HCT116 (cell line): ENCODE measurements at regions not wholly inside any gene's neighbourhood (a gene's known extent, or its start where the extent isn't known, plus 50 kb on each side); places are given as distances from the start of the nearest gene placed in this dataset.

ENCODE experiments used
- ATF3 ChIP-seq: IDR thresholded peaks from 2 replicates; pipeline ENCODE4 v1.6.1; 2012
- CBX3 ChIP-seq: IDR thresholded peaks from 2 replicates; pipeline ENCODE4 v1.6.1; 2012; ENCODE audit warnings: low read depth
- CTCF ChIP-seq, 3 experiments: fragments of 200-600 bp in 1 of 3; sonication (generic) in 1 of 3; IDR thresholded peaks in 2 of 3; conservative IDR thresholded peaks in 1 of 3; 2 replicates each; pipeline ENCODE4 v1.5.1; 2012 to 2017; ENCODE audit warnings: low read depth in 2 of 3, low read length in 2 of 3, antibody characterized with exemption in 1 of 3, borderline replicate concordance in 1 of 3, control low read depth in 1 of 3, mild to moderate bottlenecking in 1 of 3, mixed read lengths in 1 of 3, mixed run types in 1 of 3, moderate library complexity in 1 of 3; ENCODE audit not compliant: insufficient read depth in 1 of 3
- EGR1 ChIP-seq: IDR thresholded peaks from 2 replicates; pipeline ENCODE4 v1.6.1; 2012; ENCODE audit warnings: low read depth
- EZH2 ChIP-seq: fragments of 200-600 bp; sonication (generic); IDR thresholded peaks from 2 replicates; pipeline ENCODE4 v1.6.1; 2017; ENCODE audit warnings: antibody characterized with exemption, mixed run types
- EZH2phosphoT487 ChIP-seq: fragments of 200-600 bp; IDR thresholded peaks from 2 replicates; pipeline ENCODE4 v1.6.1; 2018; ENCODE audit warnings: antibody characterized with exemption, borderline replicate concordance
- MAX ChIP-seq: IDR thresholded peaks from 2 replicates; pipeline ENCODE4 v1.6.1; 2012
- POLR2A ChIP-seq: IDR thresholded peaks from 2 replicates; pipeline ENCODE4 v1.7.0; 2011; ENCODE audit warnings: borderline replicate concordance; ENCODE audit not compliant: insufficient read depth, insufficient read length; ENCODE audit errors: extremely low read depth
- REST ChIP-seq: IDR thresholded peaks from 2 replicates; pipeline ENCODE4 v1.6.1; 2012; ENCODE audit warnings: low read depth
- SIN3A ChIP-seq: IDR thresholded peaks from 2 replicates; pipeline ENCODE4 v1.6.1; 2012; ENCODE audit warnings: low read depth
- SP1 ChIP-seq: IDR thresholded peaks from 2 replicates; pipeline ENCODE4 v1.6.1; 2012; ENCODE audit warnings: low read depth
- ZNF274 ChIP-seq: fragments of 200-500 bp; sonication (Bioruptor generic); IDR thresholded peaks from 2 replicates; pipeline ENCODE4 v1.6.1; 2014; ENCODE audit warnings: mild to moderate bottlenecking, low read depth, low read length, inconsistent platforms

- TF ChIP-seq EGR1: no peak
- TF ChIP-seq CBX3: no peak
- no peak for TF ChIP-seq MAX
- TF ChIP-seq ZNF274: no peak
- TF ChIP-seq ATF3: no peak
- TF ChIP-seq EZH2: no peak
- TF ChIP-seq POLR2A: no peak
- no peak for TF ChIP-seq CTCF (IDR thresholded peaks at IDR 0.05 in 2 of 3, conservative IDR thresholded peaks at IDR 0.05 in 1 of 3; ENCODE audit: borderline replicate concordance in 1 of 3, insufficient read depth in 1 of 3, low read depth in 2 of 3, low read length in 2 of 3)
- TF ChIP-seq EZH2phosphoT487: no peak
- TF ChIP-seq SIN3A: no peak
- TF ChIP-seq REST: no peak
- TF ChIP-seq SP1: no peak
Observed at GRCh38 chr5:125685771-125686170, 737.4 kb upstream of the GRAMD2B start.
